Activated T-cell treated with anti-CD3 and anti-CD28 coated beads, Interleukin-2, amount 50 U/mL, for 1 hour (primary cell): ENCODE measurements at regions not wholly inside any gene's neighbourhood (a gene's known extent, or its start where the extent isn't known, plus 50 kb on each side); places are given as distances from the start of the nearest gene placed in this dataset.
"Not testable (repeated sequence)": the region's sequence is repeated elsewhere in the genome, so short reads cannot be mapped to it uniquely, and the experiment has no call there.

Experiments used
- DNase-seq: peaks from one replicate; pipeline ENCODE4 v3.0.0-alpha.2; 2020

- no peak for DNase-seq
These were observed 105.1 kb downstream of the MED10 start for GRCh38 chr5:6273090-6273735.

DNA sequence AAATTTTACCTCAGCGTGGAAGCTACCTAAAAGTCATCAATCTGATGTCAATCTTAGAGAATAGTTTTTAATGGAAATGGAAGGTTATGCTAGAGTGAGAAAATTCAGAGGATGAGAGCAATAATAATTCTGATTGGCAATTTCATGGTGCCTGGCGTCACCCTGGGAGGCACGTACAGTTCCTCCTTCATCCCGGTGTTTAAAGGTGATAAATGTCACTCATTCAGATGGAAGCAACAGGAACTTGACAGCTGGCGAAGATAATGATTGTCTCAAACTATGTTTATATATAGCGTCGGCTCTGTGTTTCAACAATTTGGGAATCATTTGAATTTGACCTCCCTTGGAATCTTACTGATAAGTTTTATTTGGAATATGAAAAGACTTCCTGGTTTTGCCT lies 108.4 kb downstream of the MED10 start:
- no peak for DNase-seq

DNA sequence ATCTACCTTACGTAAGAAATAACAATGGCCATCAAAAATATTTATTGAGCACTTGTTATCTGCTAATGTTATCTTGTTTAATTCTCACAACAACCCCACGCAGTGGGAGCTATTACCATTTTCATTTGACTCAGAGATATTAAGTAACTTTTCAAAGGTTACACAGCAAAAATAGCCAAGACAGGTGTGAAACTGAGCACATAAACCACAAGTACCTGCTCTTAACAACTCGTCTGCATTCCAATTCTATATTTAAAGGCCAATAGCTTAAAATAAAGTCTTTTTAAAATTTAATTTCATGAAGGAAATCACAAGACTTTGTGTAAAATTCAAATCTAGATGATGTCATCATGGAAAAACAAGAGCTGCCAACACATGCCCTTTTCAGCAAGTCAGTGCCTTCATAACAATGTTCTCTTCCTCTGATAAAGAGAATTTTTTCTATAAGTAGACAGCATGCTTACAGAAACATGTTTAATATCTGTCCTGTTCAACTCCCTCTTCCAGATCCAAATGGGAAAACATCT lies 111.6 kb downstream of the MED10 start:
- no peak for DNase-seq

DNA sequence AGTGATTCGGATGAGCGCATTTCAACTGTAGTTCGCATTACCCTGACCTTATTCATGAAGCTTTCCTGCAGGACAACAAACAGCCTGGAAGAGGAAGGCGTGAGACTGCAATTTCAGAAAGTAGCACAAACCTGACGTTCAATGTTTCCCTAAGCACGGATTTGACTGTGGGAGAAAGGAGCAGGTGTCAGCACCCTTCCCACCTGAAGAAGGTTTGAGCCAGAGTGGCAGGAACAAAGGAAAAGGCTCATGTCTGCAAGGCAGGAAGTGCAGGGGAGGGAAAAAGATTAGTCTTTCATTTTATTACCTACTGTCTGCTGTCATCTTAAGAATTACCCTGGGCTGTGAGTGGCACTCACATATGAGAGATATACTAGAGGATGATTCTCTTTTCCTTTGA lies 114.0 kb downstream of the MED10 start:
- DNase-seq: no peak

- DNase-seq: no peak
These were observed 115.5 kb downstream of the MED10 start for GRCh38 chr5:6262651-6263363.

DNA sequence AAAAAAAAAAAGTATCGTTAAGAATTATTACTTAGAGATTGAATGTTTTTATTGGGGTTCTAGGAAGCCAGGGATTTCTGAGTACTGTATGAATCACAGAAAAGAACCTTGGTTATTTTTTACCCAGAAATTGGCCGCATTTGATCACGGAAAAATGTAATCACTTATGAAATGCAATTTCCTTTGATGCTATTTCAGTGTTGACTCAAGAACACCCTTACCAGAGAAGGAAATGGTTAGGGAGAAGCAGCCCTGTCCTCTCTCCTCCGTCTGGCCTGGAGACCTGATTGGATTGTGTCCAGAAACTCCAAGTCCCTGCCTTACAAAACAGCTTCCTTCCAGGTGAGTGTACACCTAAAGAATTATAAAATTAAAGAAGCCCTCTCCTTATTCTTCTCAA lies 116.7 kb downstream of the MED10 start:
- no peak for DNase-seq

- no peak for DNase-seq
These were observed 117.1 kb downstream of the MED10 start for GRCh38 chr5:6261256-6261655.

GRCh38 chr5:6260846-6261245 lies 117.5 kb downstream of the MED10 start:
- DNase-seq: no peak

- no peak for DNase-seq
These were observed 121.4 kb downstream of the MED10 start for GRCh38 chr5:6256901-6257300.

DNA sequence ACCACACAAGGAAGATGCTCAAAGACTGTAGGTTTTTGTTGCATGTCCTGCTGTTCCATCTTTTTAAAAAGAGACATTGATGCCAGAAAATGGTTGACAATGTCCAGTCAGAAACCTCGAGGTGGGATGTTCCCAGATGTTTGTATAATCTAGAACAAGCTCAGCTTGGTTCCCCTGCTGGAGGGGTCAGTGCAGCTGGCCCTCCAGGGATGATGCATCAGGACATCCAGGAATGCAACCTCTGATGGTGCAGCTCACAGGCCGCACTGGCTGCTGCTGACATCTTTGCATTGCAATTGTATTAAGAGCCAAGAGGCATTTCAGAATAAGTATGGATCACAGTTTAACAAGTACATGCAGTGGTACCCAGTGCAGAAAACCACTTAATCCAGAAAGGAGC lies 122.4 kb downstream of the MED10 start:
- DNase-seq: no peak

DNA sequence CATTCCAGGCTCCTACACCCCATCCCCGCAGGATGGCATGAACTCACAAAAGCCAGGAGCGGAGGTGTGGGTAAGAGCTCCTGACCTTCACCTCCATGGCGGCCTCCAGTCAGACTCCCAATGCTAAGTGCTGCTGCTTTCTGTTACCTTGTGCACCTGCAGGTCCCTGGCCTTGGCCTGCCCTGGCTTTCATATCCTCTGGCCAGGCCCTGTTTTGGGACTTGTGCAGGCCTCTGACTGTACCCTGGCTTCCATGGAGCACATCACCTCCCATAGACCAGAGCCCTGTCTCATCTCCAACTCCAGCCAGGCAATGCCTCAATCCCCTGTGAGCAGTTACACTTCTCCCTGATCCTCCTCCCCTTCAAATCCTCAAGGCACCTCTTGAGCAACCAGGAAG lies 124.5 kb downstream of the MED10 start:
- no peak for DNase-seq

GRCh38 chr5:6253281-6253680 lies 125.1 kb downstream of the MED10 start:
- DNase-seq: no peak

DNA sequence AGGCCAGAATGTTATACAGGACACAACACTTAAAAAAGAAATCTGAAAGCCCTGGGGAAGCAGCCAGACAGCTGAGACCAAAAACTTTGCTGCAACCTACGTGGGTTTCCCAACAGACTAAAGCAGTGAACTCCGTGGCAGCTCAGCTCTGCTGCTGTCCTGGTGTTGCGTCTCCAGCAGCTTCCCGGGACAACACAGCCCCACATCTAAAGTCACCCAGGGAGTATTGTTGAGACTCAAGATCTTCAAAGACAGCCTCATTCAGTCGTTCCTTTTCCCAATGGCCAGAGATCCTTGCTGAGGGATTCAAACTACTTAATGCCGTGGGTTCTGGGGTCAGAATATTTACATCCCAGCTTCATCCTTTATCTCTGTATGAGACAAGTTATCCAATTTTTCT lies 125.8 kb downstream of the MED10 start:
- no peak for DNase-seq

- no peak for DNase-seq
These were observed 126.7 kb downstream of the MED10 start for GRCh38 chr5:6251565-6252102.

DNA sequence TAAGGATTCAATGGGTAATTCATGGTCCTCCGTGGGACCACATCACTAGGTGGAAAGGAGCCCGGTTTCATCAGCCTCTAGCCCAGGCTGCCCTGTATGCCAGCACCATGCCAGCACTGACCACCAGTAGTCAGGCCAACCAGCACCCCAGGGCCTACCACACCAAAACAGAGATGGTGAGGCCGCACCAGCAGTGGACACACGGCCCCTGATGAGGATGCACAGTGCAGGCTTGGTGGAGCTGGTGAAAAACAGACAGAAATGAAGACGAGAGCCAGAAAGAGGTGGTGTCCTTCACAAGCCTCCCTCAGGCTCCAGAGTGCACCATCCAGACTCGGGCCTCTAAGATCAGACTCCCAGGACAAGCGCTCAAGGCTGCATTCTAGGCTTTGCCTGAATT lies 128.2 kb downstream of the MED10 start:
- DNase-seq: no peak

DNA sequence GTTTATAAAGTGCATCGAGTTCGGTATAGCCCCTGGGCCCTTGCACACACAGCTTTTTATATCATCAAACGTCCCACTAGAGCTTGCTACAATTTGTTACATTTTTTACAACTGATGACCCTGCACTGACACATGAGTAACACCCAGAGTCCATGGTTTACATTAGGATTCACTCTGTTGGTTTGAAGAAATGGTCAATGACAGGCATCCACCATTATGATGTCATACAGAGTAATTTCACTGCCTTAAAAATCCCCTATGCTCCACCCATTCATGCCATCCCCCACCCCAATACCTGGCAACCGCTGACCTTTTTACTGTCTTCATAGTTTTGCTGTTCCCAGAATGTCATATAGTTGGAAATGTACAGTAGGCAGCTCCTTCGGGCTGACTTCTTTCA lies 130.2 kb downstream of the MED10 start:
- no peak for DNase-seq

- no peak for DNase-seq
These were observed 131.4 kb downstream of the MED10 start for GRCh38 chr5:6246820-6247437.

GRCh38 chr5:6244339-6244714 lies 134.0 kb downstream of the MED10 start:
- no peak for DNase-seq

DNA sequence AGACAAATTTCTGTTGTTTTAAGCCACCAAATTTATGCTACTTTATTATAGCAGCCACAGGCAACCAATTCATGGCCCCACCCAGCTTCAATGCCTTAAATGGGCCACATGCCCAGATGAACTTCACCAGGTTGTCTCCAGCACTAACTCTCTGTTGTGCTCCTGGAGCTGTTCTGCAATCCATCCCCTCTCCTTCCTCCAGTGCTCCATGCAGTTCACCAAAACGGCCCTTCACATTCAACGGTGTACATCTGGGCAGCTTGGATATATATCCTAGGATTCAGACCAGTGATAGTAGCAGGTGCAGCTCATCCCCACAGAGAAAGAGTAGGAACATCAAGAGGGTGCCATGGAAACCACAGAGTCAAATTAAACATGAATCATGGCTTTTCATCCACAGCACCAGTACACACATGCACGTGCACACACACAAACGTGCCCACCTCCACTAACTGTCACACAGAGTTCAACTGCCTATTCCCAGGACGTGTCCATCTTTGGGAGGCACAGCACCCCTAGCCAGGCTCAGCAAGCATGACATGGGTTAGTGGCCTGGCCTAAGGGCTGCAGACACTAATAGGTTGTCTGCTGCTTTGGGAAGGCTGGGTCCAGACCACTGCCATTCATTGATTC lies 134.5 kb downstream of the MED10 start:
- no peak for DNase-seq

DNA sequence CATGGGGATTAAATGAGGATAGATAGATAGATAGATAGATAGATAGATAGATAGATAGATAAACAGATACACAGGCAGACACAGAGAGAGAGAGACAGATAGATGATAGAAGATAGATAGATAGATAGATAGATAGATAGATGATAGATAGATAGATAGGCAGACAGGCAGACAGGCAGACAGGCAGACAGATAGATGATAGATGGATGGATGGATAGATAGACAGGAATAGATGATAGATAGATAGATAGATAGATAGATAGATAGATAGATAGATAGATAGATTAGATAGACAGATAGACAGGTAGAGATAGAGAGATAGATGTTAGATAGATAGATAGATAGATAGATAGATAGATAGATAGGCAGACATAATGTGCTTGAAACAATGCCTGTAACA lies 137.3 kb downstream of the MED10 start:
- DNase-seq: not testable (repeated sequence)

DNA sequence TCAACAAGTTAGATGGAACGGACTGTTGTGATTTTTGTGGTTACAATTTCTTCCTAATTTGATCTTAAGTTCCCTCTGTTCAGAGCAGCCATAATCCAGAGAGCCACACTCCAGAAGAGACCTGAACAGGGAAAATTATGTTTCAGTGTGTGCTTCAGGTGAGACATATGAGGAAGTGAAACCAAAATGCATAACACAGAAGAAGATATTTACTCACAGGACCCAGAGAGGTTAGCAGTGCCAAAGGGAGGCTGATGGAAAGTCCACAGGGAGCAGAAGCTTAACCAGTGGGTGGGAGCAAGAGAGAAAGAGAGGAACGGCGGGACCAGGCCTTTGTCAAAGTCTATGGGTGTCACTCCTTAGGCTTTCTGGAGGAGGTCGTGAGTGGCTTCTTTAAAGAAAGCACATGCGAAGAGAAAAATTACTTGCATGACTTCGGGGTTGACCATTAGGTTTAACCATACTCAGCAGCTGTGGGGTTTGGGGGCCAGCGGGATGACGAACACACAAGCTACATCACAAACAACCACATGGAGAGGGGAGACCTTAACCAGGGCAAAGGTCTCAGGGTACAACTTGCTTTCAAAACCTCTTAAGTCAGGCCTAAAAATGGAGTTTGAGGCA lies 141.4 kb downstream of the MED10 start:
- no peak for DNase-seq

GRCh38 chr5:6236170-6236793 lies 142.1 kb downstream of the MED10 start:
- no peak for DNase-seq

DNA sequence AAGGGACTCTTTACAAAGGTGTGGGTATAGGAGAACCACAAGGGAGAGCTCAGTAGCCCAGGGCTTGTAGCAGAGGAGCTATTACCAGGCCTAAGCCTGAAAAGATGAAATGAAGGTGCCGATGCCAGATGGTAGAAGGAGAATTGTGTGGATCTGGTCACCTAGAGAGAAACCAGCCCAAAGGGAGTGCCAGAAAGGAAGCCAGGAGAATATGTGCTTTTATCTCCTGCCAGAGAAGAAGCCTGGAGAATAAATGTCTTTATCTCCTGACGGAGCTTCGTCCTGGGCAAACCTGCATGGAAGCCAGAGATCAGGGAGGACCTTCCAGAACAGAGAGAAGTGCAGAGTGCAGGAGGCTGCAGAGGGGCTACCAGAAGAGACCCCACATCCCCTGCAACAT lies 142.6 kb downstream of the MED10 start:
- DNase-seq: no peak
